ENCODE measurements at regions not wholly inside any gene's neighbourhood (a gene's known extent, or its start where the extent isn't known, plus 50 kb on each side); places are given as distances from the start of the nearest gene placed in this dataset.

- no peak for TF ChIP-seq CTCF (IDR thresholded peaks at IDR 0.05)
- TF ChIP-seq POLR2A (IDR thresholded peaks at IDR 0.05), result no peak
Observed at GRCh38 chr7:47080816-47081215, 501.1 kb downstream of the TNS3 start.
